ENCODE measurements at regions not wholly inside any gene's neighbourhood (a gene's known extent, or its start where the extent isn't known, plus 50 kb on each side); places are given as distances from the start of the nearest gene placed in this dataset.
"Not testable (repeated sequence)": the region's sequence is repeated elsewhere in the genome, so short reads cannot be mapped to it uniquely, and the experiment has no call there.

DNA sequence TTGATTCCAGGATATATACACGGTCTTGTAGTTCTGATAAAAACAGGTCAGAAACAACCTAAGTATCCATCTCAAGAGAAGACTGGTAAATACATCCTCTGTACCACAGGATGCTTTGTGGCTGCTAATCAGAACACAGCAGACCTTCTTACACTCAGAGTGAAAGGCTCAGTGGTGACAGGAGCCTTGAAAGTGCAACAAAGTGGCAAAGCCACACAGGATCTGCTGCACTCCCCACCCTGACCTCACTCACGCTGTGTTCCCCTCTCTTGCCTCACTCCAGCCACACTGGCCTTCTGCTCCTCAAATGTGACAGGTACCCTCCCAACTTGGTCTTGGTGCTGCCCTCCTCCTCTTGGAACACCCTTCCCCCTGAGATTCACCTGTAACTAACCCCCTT is 98.1 kb upstream of the GRIP1 start:
- DNase-seq, result no peak

DNA sequence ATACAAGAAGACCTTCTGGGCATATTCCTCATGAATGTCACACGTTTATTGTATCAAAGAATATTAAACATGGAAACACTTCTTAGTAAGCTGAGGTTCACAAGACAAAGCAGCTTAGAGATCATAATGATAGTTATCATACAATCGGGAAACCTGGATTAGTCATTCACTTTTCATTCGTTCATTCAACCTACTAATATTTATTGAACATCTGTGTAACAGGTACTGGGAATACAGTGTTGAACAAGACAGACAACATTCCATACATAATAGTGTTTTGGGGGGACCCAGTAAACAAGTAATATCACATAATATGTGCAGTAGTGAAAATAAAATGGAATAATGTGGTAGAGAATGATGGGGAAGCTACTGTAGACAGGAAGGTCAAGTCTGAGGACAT is 100.6 kb upstream of the GRIP1 start:
- no peak for DNase-seq

DNA sequence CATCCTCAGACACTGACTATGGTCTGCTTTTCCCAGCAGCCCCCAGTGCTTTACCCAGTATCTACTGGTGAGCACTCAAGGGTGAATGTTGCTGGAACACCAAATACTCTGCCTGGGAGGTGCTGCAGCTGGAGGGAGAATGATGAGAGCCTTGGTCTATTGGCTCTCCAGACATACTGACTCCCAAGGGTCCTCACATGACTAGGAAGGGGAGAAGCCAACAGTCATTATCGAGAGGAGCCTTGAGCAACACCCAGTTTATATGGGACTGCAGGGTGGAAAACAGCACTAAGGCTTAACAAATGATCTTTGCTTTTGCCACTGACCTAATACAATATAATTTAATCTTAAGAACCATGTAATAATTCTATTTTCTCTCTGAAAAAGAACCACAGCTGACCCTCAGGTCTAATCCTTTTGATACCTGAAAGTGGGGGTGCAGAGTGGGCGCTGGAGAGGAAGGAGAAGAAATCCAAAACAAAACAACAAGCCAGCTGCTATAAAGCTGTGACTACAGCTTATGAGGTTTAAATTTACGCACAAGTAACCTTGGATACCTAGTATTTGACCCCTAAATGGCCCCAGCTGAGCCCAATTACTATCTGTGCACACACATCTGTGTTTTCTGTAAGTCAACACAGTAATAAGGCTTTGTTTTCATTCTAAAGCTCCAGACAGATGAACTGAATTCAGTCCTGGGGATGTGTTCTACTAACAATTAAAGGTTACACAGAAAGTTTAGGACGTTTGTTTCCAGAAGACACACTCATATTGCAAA is 107.8 kb upstream of the GRIP1 start:
- no peak for DNase-seq

DNA sequence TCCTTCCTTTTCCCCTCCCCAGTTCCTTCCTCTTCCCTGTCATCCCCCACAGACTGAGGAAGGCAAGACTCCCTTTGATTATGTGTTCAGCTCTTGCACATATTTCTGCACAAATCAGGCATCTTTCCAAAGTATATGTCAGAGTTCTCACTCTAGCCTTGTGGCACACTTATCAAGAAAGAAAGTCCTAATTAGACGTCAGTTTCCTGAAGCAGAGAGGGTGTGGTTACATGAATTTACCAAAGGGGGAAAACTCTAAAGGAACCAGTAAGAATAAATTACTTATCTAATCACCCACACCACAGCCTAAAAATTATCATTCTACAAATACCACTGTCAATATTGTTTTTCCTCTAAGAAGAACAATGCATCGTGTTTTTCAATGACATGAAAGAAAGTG is 120.7 kb upstream of the GRIP1 start:
- no peak for DNase-seq

DNA sequence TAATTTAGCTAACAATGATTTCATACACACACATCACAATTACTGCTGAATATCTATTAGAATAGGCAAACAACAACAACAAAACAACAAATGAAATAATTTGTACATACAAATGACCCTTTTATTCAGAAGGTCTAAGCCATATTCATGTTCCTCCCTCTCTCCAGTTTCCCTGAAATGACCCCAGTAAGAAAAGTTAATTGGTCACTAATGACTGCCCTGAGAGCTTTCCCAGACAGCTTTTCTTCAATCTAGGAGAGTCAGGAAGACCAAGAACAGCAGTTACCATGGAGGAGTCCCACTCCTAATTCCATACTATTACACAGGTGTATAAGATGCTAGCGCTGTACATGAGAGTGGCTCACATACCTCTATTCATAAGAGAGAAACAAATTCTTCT is 121.2 kb upstream of the GRIP1 start:
- no peak for DNase-seq

DNA sequence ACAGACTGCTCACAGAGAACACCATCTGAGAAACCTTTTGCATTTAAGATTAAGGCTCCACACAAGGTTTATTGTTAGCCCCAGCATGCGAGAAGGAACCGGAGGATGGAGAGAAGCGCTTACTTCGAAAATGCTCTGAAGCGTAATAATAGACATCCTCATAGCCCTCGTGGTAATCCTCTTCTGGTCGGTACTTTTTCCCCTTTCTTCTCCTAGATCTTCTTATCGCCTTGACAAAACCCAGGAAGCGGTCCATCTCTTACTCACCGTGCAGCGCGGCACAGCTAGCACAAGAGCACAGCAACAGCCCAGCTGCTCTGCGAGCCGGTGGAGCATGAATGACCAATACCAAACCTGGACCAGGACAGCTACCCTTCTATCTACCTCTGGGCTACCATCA is 125.1 kb upstream of the GRIP1 start:
- no peak for DNase-seq

DNA sequence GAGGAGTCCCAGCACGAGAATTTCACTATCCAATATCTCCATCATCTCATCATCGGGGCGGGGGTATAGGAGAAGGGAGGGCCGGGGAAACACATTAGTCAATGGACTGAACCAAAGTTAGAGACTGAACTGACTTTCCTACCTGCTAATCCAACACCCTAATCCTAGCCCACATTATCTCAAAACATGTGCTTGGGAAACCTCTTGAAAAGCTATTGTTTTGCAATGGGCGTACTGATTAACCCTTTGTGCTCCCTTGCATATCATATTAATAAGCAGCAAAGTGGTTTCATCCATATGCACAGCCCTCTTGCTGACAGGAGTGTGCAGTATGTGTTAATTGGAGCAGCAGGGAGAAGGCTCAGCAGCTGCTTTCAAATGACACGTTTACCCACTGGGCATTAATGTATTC is 125.7 kb upstream of the GRIP1 start:
- DNase-seq, result peak; percentile 87

DNA sequence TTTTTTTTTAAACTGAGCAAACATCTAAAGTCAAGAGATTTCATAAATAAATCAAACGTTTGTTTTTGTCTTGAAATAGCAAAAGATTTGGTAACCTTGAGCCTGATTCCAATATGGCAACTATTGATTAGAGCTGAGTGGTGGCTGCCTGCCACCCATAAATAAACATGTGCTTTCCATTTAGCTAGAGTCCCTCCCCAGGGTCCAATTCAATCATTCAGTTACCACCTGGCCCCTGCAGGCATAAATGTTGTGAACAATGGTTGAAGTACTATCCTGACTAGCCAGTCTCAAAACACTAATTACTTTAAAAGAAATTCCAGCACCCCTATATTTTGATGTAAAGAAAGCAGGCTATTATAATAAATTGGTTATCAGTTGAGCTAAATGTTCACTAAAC is 129.7 kb upstream of the GRIP1 start:
- DNase-seq, result peak; percentile 77

DNA sequence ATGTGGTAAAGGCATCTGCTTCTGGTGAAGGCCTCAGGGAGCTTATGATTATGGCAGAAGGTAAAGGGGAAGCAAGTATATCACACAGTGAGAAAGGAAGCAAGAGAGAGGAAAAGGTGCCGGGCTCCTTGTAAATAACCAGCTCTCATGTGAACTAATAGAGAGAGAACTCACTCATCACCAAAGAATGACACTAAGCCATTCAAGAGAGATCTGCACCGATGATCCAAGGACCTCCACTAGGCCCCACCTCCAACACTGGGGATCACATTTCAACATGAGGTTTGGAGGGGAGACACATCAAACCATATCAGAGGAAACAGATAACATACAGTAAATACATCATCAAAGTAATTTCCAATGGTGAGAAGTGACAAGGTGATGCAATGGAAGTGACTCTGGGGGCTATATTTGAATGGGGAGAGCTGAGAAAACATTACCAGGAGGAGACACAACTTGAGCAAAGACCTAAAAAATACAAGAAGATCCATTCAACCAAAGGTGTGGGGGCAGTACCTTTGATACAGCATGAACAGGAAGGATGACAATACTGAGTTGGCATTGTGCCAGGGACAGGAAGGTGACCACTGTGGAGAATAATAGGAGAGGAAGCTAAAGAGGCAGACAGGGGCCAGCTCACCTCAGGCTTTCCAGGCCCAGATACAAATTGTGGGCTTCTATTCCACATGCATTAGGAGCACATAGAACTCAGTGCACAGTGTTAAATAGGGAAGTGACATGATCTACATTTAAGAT is 134.4 kb upstream of the GRIP1 start:
- no peak for DNase-seq

DNA sequence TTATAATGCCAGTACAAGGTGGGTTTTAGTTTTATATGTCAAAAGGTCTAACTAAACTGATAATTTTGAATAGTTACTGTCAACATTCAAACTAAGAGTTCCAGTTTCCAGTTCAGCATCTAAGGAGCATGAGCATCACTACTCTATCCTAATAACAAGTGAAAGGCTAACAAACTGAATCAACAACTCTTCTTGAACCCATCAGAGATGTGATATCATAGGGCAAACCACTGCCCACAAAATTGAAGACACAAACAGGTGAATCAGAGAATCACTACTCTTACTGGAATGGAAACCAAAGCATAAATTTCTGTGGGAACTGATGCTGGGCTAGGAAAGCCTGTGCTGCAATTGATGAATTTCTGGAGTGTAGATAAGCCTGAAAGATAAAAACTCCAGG is 140.7 kb upstream of the GRIP1 start:
- no peak for DNase-seq

DNA sequence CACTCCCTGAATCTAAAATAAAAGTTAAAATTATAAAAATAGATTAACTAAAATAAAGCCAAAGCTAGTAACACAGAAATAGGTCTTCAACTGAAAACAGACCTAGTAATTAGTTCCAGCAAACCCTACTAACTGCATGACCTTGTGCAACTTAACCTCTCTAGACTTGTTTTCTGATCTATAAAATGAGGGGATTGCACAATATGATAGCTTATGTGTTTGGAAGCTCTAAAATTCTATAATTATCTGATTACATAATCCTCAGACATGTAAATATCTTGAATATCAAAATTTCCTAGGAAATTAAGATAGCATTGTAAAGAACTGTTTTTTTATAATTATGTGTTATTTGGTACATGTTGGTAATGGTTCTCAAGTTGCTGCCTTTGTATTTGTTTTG is 144.1 kb upstream of the GRIP1 start:
- DNase-seq, result no peak

DNA sequence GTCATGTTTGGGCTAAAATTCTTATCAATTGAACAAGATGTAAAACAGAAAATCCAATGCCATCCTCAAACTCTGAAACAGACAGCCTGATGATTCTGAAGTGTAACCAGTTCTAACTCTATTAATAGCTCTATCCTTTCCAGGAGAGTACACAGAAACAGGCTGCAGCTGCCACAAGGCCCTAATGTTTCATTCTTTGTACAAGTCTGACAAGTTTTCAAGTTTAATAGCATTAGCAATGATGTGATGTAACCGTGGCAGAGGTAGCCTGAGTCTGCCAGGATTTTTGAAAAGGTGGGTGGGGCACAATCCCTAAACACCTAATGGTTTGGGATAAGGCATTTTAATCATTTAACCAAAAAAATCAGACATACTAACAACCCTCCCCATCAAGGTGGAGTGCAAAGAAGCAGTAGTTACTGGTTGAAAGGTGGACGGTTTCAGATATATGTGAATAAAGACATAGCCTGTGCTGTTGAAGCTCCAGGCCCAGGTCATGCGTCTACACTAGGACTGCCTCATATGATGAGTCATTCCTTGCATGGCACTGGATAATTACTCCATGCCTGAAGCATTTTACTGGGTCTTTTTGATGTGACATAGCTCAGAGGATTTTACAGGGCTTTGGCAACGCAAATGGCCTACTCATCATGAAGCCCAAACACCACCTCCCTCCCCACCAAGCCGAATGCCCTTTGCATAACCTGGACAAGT is 145.1 kb upstream of the GRIP1 start:
- no peak for DNase-seq

DNA sequence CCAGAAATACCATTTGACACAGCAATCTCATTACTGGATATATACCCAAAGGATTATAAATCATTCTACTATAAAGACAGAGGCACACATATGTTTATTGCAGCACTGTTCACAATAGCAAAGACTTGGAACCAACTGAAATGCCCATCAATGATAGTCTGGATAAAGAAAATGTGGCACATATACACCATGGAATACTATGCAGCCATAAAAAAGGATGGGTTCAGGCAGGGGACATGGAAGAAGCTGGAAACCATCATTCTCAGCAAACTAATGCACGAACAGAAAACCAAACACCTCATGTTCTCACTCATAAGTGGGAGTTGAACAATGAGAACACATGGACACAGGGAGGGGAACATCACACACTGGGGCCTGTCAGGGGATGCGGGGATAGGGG is 147.0 kb upstream of the GRIP1 start:
- not testable (repeated sequence) for DNase-seq

DNA sequence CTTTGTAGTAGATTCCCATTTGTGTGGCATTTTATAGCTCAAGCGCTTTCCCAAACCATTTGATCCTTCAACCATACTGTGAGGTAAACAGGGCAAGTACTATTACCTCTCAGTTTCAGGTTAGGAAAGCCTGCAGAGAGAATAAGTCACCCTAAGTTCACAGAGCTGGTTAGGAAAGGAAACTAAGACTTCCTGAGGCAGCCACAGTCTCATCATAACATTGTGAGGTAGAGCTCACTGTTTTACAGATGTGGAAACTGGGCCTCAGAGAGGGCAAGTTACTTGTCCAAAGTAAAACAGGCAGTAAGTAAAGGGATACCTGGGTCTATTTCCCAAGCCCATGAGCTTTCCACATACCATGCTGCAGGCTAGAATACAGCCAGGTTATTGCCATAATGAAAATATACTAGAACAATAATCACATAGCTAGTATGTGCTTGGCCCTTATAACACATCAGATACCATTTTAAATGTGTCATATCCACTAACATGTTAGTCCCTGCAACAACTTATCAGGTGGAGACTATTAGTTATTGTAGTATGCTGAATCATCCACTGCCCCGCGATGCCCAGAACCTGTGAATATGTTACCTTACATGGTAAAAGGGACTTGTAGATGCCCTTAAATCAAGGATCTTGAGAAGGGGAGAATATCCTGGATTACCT is 150.9 kb upstream of the GRIP1 start:
- no peak for DNase-seq

DNA sequence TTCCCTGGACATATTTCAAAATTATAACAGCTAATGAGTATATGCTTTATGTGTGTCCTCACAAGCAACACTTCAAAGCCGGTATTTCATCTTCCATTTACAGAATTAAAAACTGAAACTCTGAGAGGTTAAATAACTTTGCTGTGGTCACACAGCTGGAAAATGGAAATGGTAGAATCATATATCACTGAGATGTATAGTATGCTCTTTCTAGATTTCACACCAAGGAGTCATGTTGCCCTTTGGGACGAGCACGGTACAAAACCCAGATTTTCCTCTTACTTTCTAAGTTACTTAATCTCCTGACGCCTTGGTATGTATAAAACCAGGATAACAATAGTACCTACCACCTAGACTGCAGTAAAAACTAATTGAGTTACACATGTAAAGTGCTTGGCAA is 152.6 kb upstream of the GRIP1 start:
- DNase-seq, result no peak

DNA sequence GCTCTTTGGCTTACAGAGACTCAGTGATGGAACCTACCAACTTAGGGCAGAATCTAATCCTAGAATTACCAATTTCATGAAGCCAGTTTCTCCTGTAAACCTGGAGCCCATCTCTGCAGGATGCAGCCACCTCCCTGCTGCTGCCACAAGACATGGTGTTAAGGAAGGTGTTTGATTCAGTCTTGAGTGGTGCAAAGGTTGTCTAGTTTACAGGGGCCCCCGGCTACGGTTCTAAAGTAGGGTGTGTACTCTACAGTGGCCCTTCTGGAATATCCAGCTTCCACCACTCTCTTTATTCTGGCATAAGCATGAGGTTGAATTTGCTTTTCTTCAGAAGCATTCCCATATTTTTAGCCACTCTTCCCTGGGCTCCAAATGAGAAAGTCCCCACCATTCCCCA is 154.1 kb upstream of the GRIP1 start:
- DNase-seq, result no peak

DNA sequence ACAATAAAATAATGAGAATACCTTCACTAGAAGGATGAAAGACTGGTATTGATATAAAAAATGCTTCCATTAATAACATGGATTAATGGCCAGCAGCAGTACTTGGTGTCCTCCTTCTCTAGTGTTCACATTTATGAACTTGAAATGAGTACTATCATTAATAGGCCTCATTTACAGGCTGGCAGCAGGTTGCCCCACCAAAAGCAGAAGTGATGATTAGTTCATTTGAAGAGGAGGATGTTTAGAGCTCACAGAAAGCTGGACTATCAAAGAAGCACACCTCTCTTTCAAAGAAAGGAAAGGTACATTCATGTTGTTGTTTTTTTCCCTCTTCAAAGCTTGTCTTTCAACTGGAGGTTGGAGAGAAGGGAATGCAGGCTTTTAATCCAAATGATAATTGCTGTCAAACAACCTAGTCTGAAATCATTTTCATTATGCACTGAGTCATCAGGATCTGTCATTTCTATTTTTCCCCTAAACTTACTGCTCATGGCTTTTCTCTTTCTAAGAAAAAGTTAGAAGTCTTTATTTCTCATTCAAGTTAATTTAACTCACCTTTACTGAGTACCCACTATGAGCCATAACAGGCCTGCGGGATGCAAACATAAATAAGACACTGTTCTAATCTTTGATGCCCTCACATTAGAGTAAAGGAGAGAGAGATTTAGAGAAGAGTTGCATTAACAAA is 157.9 kb upstream of the GRIP1 start:
- no peak for DNase-seq

DNA sequence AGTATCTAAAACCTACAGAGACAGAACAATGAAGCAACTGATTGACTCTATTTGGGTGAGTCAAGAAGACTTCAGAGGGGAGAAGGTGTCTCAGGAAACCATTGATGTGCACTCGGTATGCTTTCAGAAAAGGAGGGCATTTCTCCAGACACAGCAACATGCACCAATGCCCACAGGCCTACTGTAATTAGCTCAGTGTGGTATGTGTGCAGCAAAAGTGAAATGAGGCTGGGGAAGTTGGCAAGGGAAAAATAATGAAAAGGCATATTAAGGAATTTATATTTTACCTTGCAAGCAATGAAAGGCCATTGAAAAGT is 158.4 kb upstream of the GRIP1 start:
- no peak for DNase-seq

DNA sequence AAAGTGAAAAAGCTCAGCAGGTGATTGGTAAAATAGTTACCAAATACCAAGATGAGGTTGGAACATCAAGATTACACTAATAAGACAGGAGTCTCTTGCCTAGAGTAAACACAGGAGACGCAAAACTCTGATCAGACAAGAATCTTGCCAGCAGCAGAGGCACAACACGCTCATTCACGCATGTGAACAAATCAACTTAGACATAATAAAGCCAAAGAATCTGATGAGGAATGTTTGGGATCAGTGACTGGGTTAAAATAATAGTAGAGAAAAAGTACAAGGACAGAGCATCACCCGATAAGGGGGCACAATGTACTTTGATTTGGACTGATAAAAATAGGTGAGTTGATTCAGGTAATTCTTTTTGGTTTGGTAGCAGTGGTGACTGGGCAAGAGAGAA is 159.5 kb upstream of the GRIP1 start:
- no peak for DNase-seq

DNA sequence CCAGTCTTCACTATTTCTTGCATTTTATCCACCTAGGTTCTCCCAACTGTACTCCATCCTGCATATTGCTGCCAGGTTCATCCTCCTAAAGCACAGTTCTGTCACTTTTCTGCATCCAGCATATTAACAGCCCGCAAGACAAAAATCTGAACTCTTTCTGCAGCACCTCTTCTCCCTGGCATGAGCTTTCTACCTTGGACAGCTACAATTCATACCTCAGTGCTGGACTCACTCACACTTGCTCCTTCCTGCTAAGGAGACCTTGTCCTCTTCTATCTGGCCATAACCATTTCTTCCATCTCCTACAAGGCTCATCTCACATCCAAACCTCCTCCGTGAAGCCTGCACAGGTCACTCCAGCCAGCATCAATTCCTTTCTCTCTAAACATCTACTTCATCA is 170.1 kb upstream of the GRIP1 start:
- no peak for DNase-seq

DNA sequence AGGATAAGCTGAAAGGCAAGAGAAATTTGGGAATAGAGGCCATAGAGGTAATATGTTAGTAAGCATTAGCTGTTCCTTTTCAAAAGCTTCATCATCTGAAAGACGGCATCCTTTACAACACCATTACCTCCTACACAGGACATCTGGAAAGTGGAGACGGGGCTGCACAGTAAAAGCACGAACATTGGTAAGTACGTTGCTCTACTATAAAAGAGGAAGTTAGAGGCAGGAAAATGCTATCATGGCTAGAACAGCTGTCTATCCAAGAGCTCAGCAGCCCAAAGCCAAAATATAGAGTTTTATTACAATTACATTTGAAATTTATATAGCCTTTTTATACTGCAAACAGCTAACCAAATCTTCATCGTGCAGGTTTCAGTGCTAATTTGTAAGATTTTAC is 172.3 kb upstream of the GRIP1 start:
- DNase-seq, result no peak

DNA sequence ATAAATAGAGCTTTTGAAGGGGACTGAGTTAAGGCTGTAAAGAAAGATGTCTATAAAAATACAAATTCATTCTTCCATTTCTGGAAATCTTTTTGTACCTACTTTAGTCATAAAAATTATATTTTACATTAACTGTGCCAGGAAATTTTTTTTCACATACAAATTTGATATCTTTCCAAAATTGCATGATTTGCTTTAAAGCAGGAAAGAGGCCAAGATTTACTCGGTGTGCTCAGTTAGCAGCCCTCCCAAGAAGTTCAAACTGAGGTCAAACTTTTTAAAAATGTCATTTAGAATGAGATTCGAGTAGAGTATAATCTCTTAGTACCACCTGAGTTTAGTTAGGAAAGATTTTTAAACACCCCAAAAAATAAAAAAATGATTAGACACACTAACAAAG is 173.2 kb upstream of the GRIP1 start:
- DNase-seq, result no peak

DNA sequence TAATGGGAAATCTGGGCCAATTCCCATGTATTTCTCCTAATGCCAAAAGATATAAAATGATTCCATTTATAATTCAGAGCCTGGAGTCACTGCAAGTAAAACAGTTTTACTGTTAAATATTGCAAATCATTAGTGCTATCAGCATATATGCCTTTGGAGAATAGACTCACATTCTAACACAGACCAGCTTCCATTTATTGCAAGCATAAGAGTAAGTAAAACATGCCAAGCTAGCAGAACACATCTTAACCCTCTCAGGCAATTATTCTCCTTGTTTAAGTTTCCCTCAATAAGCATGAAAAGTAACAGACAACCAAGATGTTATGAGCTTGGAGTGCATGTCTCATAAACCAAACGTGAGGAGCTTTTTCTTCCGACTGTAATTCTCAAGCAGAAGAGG is 173.9 kb upstream of the GRIP1 start:
- DNase-seq, result no peak
